RWPE1 (cell line): ENCODE measurements at regions not wholly inside any gene's neighbourhood (a gene's known extent, or its start where the extent isn't known, plus 50 kb on each side); places are given as distances from the start of the nearest gene placed in this dataset.

Experiments
- CTCF ChIA-PET: fragments of 350-600 bp; sonication (Branson Sonifier 250); formaldehyde crosslinking; extraction: SDS; loops from one replicate; lab custom pipeline; 2021; lab: Yijun Ruan, JAX
- POLR2A ChIA-PET: fragments of 400-600 bp; formaldehyde crosslinking; extraction: SDS; loops from one replicate; lab custom pipeline; 2020; ENCODE audit warnings: antibody characterized with exemption; ENCODE audit not compliant: low non-redundant PET; lab: Yijun Ruan, JAX
- DNase-seq: peaks from one replicate; pipeline ENCODE4 v3.0.0; 2012; ENCODE audit warnings: low spot score
- H3K27ac ChIP-seq: fragments of 450-650 bp; 2 replicates; pipeline ENCODE4 v1.5.1; 2017
- TF ChIP-seq, protein P1 (sequence below): fragments of 450-650 bp; conservative IDR thresholded peaks from 2 replicates; pipeline ENCODE4 v1.5.1; 2017; ENCODE audit warnings: low read depth, mild to moderate bottlenecking

DNA sequence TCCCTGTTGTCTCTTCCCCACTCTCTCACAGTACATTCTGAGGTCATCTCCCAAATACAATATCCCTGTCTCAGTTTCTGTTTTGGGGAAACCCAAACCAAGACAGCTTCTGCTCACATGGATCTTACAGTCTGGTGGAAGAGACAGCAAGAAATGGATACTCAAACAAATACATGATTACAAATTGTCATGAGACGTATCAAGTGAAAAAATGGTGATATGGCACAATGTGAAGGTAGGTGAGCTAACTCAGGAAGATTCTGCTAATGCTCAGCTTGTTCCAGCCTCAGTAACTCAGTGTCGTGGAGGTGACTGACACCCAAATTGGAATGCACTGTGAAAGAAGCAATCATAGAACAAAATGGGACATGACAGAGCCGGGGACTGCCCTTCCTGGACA, 68.3 kb downstream of the CHST1 start:
- ChIA-PET POLR2A (no interaction called here), CTCF (interaction anchor here (0.5 kb wide), 1 partner anchor 686 kb away, joined by 3 read pairs; no protein-coding TSS in a partner anchor)
- TF ChIP-seq, protein P1, sequence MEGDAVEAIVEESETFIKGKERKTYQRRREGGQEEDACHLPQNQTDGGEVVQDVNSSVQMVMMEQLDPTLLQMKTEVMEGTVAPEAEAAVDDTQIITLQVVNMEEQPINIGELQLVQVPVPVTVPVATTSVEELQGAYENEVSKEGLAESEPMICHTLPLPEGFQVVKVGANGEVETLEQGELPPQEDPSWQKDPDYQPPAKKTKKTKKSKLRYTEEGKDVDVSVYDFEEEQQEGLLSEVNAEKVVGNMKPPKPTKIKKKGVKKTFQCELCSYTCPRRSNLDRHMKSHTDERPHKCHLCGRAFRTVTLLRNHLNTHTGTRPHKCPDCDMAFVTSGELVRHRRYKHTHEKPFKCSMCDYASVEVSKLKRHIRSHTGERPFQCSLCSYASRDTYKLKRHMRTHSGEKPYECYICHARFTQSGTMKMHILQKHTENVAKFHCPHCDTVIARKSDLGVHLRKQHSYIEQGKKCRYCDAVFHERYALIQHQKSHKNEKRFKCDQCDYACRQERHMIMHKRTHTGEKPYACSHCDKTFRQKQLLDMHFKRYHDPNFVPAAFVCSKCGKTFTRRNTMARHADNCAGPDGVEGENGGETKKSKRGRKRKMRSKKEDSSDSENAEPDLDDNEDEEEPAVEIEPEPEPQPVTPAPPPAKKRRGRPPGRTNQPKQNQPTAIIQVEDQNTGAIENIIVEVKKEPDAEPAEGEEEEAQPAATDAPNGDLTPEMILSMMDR: no peak
- no peak for DNase-seq
- no peak overlapping the region for H3K27ac ChIP-seq

- DNase-seq: no peak
- H3K27ac ChIP-seq: no peak overlapping the region
- TF ChIP-seq, protein P1: no peak
- CTCF ChIA-PET: interaction anchor here (0.5 kb wide), 1 partner anchor 685 kb away, joined by 3 read pairs; no protein-coding TSS in a partner anchor
- POLR2A ChIA-PET: no interaction called here
Observed at GRCh38 chr11:45596571-45596970, 68.9 kb downstream of the CHST1 start.

GRCh38 chr11:45593992-45594391, 71.4 kb downstream of the CHST1 start:
- TF ChIP-seq, protein P1: no peak
- H3K27ac ChIP-seq: no peak overlapping the region
- ChIA-PET POLR2A (no interaction called here), CTCF (no interaction called here)
- no peak for DNase-seq

DNA sequence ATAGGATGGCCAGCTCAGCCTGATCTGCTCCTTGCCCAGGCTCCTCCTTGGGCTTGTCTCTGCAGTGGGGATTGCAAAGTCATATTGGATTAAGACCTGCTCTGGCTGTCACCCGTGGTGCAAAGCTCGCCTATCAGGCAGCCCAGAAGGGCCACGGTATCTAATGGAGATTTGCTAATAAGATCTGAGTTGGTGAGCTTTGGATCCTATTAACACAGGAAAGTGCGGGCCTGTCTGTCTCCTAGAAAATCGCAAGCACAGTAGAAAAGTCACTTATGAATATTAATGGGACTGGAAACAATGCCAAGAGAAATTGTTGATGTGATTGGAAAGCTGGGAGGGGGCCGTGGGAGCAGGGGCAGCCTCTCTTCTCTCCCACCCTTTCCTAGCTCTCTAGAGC, 72.8 kb downstream of the CHST1 start:
- no peak for DNase-seq
- ChIA-PET POLR2A (no interaction called here), CTCF (interaction anchor here (0.8 kb wide), 1 partner anchor 409 kb away, joined by 6 read pairs; no protein-coding TSS in a partner anchor)
- TF ChIP-seq, protein P1: no peak
- no peak overlapping the region for H3K27ac ChIP-seq

DNA sequence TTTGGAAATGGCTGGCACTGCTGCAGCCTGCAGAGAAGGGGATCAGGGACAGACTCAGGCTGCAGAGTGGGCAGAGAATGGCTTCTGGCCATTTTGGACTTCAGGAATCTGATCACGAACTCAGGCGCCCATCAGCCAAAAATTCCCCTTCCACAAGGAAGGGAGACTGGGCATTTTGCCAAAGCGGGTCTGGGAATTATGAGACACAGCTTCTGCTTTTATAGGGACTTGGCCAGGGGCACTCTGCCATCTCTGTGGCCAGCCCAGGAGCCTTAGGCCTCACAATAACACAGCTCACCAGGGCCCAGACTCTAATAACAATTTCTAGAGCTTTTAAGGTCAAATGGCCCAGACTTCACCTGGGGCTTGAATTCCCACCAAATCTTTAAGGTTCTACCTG, 74.7 kb downstream of the CHST1 start:
- ChIA-PET CTCF (interaction anchor here (0.7 kb wide), 1 partner anchor 102 kb away, joined by 3 read pairs; no protein-coding TSS in a partner anchor), POLR2A (no interaction called here)
- H3K27ac ChIP-seq: no peak overlapping the region
- TF ChIP-seq, protein P1: no peak
- no peak for DNase-seq

GRCh38 chr11:45585205-45585604, 80.2 kb downstream of the CHST1 start:
- ChIA-PET POLR2A (no interaction called here), CTCF (no interaction called here)
- no peak overlapping the region for H3K27ac ChIP-seq
- DNase-seq: no peak
- TF ChIP-seq, protein P1: no peak
